Right hindlimb (tissue), 1 donor: ENCODE measurements at regions not wholly inside any gene's neighbourhood (a gene's known extent, or its start where the extent isn't known, plus 50 kb on each side); places are given as distances from the start of the nearest gene placed in this dataset.
"Not testable (repeated sequence)": the region's sequence is repeated elsewhere in the genome, so short reads cannot be mapped to it uniquely, and the experiment has no call there.

Experiments
- DNase-seq: peaks from one replicate; pipeline ENCODE4 v3.0.0-alpha.2; 2018

DNA sequence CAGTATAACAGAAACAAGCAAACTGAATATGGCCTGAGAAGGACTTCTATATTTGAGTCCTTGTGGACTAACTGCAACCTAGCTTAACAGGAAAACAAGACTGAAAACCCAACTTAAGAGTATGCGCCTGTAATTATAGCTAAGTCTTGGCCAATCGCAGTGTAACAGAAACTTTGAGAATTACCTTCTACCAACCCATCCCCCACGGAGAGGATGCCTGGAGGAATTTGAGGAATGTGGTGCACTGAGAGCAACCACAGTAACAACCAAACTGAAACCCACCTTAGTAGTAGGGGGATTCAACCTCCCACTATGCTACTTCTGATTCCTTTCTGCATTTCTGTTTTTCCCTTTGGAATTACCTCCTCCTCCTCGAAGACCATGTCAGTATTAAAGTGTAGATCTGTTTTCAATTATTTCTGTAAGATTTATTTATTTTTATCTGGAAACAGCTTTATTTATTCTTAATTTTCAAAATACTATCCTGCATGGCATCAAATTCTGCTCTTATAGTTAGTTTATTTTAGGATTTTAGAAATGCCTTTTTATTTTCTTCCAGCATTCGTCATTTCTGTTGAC lies 393.6 kb downstream of the KCNA4 start:
- no peak for DNase-seq

GRCh38 chr11:29616611-29617010 lies 400.2 kb downstream of the KCNA4 start:
- no peak for DNase-seq

GRCh38 chr11:29612423-29612822 lies 404.4 kb downstream of the KCNA4 start:
- no peak for DNase-seq

DNA sequence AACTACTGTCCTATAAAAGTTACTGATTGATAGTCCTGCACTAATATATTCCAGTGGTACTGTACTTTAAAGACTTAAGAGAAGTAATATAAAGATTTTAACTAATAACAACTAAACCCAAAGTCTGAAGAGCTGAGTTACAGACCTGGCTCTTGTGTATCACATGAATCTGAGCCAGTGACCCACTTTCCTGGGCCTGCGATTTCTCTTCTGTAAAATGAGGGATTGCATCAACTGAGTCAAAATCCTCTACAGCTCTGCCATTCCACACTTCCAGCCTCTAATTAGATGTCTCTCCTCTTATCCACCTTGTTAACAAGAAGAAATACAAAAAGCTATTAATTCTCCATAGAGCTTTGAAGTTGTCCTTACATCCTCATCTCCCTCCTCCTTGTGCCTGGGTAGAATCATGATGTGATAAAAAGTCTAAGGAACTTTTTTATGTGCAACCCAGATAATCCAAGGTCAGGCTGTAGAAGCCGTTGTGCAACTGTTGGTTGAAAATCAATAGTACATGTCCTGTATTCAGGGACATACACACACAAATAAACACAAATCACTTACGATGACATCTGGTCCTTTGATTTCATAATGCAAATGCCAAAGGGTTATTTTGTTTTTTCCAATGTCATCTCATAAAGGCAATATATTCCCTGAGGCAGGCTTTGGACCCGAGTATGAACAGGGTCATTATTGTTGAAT lies 410.3 kb downstream of the KCNA4 start:
- DNase-seq = no peak

GRCh38 chr11:29600151-29600575 lies 416.7 kb downstream of the KCNA4 start:
- DNase-seq = not testable (repeated sequence)

- no peak for DNase-seq
Observed at GRCh38 chr11:29584342-29584741, 432.5 kb downstream of the KCNA4 start.

GRCh38 chr11:29578806-29579205 lies 438.0 kb downstream of the KCNA4 start:
- DNase-seq = no peak

DNA sequence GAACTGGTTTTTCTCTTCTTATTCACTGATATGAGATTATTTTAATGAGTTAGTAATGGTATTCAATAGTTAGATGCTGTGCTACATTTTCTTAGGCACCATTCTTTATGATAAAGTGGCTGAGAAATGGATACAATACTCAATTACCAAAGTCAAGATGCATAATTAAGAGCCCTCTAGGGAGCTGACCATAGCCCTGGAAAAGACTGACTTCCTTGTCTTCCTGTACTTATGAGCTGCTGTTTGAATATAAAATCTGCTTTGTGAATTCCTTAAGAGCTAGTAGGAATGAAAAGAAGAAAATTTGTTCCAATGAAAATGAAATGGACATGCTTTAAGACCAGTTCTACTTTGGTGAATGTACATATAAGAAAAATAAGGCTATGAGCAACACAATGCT lies 452.3 kb downstream of the KCNA4 start:
- DNase-seq = no peak

DNA sequence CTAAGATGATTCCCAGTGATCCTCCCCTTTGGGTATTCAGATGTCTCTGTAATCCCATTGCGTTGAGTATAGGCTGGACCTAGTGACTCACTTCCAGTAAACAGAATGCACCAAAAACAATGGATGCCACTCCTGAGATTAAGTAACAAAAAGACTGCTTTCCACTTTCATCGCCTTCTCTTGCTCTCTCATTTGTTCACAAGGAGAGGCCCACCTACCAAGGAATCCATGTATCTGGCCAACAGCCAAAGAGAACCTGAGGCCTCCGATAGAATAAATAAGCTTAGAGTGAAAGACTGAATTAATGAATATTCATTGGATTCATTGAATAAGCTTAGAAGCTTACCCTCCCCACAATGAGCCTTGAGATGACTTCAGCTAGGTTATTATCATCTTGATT lies 454.6 kb downstream of the KCNA4 start:
- no peak for DNase-seq

GRCh38 chr11:29553990-29554389 lies 462.8 kb downstream of the KCNA4 start:
- DNase-seq = no peak

DNA sequence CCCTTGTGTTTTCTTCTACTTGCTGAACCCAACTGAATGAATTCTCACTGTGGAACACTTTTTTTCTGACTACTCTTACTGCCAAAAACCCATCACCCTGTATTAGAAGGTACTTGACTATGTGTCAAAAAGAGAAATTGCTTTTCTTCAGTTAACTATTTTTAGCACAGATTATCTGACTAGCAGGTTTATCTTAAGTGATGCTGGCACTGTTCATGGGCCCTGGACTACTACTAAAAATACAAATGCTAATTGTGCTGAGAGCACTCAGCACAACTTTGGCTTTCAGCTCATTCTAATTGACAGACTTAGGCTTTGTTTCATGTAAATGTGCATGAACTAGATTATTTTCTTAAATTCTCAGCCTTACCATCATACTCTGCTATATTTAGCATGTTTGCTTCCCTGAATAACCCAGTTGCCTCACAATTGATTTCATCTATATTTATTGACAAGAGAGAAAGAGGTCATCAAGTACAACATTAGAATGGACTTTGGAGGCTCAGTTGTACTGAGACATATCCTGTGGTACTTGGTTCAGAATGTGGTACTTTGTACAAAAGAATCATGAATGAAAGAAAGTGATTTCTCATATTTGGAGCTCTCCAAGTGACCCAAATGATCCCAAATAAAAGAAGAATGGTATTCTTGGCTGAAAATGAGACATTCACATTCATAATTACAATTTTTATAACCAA lies 478.3 kb downstream of the KCNA4 start:
- no peak for DNase-seq

- DNase-seq = no peak
Observed at GRCh38 chr11:29534836-29535235, 482.0 kb downstream of the KCNA4 start.

DNA sequence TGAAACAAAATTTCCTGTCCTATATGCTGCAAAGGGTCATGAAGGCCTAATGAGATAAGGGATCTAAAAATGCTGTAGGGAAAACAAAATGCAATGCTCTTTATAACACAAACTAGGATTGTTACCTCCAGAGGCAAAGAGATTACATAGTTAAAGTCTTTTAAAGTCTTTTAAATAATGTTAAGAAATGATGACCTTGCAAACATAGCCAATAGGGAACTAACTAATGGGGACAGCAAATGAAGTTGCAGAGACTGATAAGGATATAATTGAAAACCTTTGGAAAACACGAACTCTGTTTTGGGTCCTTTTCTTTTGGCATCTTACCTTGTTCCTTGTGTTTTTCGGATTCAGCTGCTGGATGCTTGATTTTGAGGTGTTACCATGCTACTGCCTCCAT lies 485.9 kb downstream of the KCNA4 start:
- no peak for DNase-seq

DNA sequence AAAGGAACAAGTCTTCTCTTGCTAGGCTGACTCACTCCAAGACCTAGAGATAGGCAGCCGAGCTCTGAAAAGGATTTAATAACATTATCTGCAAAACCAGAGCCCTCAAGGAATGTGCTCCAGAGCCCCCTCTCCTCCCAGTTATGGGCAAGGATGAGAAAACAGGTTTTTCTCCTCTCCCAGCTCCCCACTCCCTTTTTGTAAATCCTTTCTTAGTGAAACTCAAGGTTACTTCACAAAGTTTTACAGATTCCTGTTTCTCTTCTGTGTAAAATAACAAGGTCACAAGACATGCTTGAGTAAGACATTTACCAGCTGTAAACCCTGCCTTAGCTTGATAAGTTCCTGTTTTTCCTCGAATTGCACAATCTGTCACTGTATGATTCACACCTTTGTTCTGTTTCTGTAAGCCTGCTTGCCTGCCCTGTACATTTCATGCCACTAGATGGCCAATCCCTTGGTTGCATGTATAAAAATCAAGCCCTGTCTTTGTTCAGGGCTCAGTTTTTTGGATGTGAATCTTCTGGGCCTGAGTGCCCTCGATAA lies 489.4 kb downstream of the KCNA4 start:
- no peak for DNase-seq

- no peak for DNase-seq
Observed at GRCh38 chr11:29518389-29519174, 498.2 kb downstream of the KCNA4 start.

DNA sequence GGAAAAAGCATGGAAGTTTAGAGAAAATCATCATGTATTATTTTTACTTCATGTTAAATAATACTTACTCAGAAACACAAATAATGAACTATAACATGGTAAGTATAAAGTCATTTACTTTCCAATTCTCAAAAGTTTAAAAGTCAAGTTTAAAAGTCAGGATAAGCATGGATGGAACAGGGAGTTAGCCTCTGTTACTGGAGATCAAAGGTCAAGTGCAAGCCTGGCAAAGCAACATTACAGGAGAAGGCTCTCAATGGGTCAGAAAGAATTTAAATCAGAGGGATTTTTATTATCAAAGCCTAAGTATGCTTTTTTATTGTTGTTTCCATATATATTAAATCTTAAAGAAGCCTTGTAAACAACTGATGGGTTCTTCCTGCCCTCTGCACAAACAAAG lies 505.4 kb downstream of the KCNA4 start:
- no peak for DNase-seq

- no peak for DNase-seq
Observed at GRCh38 chr11:29507376-29507775, 509.5 kb downstream of the KCNA4 start.

GRCh38 chr11:29495676-29496075 lies 521.2 kb downstream of the KCNA4 start:
- DNase-seq = no peak

GRCh38 chr11:29490938-29491337 lies 525.9 kb downstream of the KCNA4 start:
- DNase-seq = no peak

DNA sequence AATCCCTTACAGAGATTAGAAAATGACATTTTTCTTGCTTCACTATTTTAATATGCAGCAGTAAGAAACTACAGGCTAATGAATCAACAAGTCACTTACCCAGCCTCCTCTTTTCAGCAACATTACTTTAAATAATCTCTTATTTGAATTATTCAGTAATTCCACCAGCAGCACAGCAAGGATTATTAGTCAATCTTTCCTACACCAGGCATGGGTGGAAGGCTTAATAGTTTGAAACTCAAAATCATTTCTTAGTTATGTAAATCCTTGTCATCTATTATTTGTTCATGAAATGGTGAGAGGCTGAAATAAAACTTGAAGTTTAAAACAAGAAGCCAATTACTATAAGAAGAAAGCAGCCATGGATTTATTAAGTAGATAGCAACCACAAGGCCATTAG lies 530.5 kb downstream of the KCNA4 start:
- no peak for DNase-seq

GRCh38 chr11:29485641-29486040 lies 531.2 kb downstream of the KCNA4 start:
- DNase-seq = no peak

DNA sequence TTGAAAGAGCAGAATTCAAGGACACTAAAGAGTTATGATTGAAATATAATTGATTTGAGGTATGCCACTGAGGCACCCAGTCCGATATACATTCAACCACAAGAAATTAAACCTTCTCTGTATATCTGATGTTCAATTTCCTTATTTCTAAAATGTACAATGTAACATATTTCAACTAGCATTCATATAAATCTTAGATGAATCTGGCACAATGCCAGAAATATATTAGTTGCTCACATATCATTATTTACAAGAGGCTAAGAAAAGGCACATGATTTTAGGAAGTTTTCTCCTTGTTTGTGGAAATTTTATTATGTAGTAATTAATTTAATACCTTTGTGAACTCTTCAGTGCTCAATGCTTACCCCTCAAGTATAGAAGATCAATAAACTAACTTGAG lies 532.3 kb downstream of the KCNA4 start:
- DNase-seq = no peak

DNA sequence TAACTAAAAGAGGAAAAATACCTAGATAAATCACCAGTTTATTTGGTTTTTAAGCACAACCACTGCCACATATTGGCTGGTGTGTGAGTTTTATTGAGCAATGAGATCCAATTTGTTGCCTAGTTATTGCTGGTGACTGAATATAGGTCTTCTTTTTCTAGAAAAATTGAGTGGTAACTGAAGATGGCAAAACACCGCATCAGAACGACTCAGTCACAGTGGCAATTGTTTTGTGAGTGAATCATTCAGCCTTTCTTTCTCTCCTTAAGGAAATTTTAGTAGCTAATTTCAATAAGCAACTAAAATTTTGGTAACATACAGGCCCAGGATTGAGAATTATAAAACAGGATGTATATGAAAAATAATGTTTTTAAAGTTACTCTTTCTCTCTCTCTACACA lies 533.0 kb downstream of the KCNA4 start:
- DNase-seq = no peak
